ENCODE measurements at regions not wholly inside any gene's neighbourhood (a gene's known extent, or its start where the extent isn't known, plus 50 kb on each side); places are given as distances from the start of the nearest gene placed in this dataset.
"Not testable (repeated sequence)": the region's sequence is repeated elsewhere in the genome, so short reads cannot be mapped to it uniquely, and the experiment has no call there.

DNA sequence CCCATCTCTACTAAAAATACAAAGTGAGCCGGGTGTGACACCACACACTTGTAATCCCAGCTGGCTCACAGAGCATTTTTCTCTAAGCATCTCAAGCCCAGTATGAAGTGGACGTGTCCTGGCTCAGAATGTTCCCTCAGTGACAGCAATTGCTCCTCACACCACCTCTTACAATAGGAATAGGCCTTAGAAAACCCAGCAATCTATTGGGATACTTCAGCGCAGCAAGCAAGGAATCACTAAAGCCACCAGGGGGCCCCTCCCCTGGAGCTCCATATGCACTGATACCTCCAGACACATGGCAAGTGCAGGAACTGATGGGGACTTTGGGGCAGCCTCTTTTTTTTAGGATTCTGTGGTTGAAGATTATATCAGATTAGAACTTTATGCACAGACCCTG, 82.5 kb upstream of the GOLGA6L6 start:
- DNase-seq (ENCODE audit: low read depth) = not testable (repeated sequence)

GRCh38 chr15:20622117-20622516, 80.5 kb upstream of the GOLGA6L6 start:
- not testable (repeated sequence) for DNase-seq (ENCODE audit: low read depth)

GRCh38 chr15:20614549-20614948, 72.9 kb upstream of the GOLGA6L6 start:
- DNase-seq (ENCODE audit: low read depth) = not testable (repeated sequence)

DNA sequence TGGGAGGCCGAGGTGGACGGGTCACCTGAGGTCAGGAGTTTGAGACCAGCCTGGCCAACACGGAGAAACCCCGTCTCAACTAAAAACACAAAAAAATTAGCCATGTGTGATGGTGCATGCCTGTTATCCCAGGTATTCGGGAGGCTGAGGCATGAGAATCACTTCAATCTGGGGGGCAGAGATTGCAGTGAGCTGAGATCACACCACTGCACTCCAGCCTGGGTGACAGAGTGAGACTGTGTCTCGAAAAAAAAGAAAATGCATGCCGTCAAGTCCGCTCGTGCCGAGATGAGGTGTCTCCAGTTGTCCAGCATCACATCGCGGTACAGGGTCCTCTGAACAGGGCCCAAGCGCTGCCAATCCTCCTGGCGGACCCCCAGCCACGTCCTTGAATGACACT, 71.2 kb upstream of the GOLGA6L6 start:
- not testable (repeated sequence) for DNase-seq (ENCODE audit: low read depth)

DNA sequence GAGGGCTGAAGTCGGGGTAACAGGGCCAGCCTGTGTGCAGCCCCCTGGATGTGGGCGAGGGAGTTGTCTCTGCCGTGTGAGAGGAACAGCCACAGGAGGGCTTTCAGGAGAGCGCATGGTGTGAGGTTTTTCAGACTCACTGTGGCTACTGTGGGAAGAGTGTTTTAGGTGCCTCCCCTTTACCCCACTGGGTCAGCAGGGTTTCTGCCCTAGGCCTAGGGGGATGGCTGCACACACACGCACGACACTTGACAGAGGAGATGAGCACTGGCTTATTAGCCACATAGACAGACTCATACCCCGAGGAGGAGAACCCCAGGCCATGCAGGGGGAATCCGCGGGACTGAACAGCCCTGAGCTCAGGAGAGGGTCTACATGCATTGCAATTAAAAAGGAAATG, 70.8 kb upstream of the GOLGA6L6 start:
- DNase-seq (ENCODE audit: low read depth) = not testable (repeated sequence)

DNA sequence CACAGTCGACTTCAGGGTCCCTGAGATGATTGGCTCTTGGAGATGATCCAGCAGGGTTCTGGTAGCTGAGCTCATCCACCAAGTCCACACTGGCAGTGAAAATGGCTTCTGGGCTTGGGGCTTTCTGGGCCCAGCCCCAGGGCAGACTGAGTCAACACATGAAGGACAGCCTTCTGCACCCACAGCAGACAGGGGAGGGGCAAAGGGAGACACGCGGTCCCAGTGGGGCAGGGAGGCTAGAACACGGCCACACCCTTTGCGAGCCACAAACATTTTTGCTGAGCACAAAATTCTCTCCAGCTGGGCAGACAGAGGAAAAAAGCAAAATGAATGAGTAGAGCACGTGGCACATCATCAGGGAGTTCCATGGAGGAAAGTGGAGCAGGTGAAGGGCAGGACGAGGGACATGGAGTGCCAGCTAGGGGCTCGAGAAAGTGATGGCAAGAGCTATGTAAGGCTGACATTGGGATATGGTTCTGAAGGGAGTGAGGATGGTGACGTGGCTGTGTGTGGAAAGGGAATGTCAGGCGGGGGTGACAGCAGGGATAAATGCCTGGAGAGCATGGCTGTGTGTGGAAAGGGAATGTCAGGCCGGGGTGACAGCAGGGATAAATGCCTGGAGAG, 70.2 kb upstream of the GOLGA6L6 start:
- DNase-seq (ENCODE audit: low read depth) = not testable (repeated sequence)

DNA sequence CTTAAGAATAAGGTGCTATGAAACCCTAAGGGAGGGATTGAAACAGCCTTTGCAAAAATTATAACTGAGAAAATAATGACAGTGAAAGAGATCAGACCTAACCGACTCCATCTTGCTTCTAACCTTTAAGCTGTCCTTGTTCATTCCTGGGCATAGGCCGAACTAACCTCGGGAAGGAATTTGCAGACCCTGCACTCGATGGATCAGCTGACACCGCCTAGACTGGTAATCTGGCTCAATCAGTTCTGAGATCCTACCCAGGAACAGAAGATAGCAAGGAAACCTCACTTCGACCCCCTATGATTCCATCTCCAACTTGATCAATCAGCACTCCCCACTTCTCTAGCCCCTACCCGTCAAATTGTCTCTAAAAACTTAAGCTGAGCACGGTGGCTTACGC, 66.6 kb upstream of the GOLGA6L6 start:
- not testable (repeated sequence) for DNase-seq (ENCODE audit: low read depth)

DNA sequence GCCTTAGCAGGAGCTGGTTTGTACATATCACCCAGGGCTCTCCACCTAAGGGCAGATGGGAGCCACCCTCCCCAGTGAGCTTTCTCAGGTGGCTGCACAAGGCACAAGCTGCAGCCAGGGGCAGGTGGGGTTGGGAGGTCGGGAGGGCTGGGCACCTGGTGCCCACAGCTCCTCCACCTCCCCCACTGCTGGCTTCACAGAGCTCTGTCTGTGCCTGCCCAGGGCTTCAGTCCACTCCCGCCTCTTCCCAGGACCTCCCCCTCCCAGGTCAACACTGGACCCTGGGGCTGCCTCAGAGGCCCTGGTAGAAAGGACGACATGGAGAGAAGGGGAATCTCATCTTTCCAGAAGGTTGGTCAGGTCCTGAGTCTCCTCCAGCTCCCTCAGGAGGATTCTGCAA, 55.6 kb upstream of the GOLGA6L6 start:
- not testable (repeated sequence) for DNase-seq (ENCODE audit: low read depth)

- DNase-seq (ENCODE audit: low read depth) = not testable (repeated sequence)
These were observed 52.6 kb upstream of the GOLGA6L6 start for GRCh38 chr15:20594219-20594618.

DNA sequence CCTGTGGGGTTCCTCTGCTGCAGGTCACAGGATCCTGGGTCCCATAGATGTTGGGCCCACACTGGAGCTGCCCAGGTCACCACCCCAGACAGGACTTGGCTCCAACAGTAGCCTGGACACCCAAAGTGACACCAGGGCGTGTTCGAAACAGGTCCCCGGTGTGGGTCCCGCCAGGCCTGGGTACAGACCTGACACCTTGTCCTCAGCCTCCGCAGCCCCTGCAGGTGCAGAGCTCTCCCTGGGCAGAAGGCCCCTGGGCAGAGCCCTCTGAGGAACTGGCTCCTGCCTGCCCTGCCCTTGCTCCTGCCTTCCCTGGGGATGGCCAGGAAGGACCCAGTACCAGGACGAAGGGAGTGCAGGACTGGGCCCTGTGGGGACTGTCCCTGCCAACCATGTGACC, 50.3 kb upstream of the GOLGA6L6 start:
- DNase-seq (ENCODE audit: low read depth) = not testable (repeated sequence)

Data from iris pigment epithelial cell (primary cell).